ENCODE measurements at regions not wholly inside any gene's neighbourhood (a gene's known extent, or its start where the extent isn't known, plus 50 kb on each side); places are given as distances from the start of the nearest gene placed in this dataset.
"Not testable (repeated sequence)": the region's sequence is repeated elsewhere in the genome, so short reads cannot be mapped to it uniquely, and the experiment has no call there.

GRCh38 chr4:158313566-158313965 lies 103.3 kb downstream of the TMEM144 start:
- DNase-seq (ENCODE audit: low read depth, low spot score): no peak

GRCh38 chr4:158314756-158315487 lies 104.6 kb downstream of the TMEM144 start:
- no peak for DNase-seq (ENCODE audit: low read depth, low spot score)

DNA sequence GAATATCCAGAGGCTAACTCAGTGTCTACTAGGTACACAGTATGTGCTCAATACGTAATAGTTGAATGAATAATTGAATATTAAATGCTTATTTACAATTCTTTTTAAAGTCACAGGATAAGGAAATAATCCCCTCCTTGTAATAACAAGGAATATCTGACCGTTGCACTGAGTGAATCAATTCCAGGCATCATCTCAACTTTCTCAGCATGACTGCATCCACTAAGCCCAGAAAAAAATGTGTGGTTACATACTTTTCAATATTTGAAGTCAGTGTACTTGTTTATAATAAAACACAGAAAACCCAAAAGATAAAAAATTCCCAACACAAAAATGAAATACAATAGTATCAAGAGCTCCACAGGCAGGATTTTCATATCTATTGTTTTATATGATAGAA lies 105.4 kb downstream of the TMEM144 start:
- no peak for DNase-seq (ENCODE audit: low read depth, low spot score)

DNA sequence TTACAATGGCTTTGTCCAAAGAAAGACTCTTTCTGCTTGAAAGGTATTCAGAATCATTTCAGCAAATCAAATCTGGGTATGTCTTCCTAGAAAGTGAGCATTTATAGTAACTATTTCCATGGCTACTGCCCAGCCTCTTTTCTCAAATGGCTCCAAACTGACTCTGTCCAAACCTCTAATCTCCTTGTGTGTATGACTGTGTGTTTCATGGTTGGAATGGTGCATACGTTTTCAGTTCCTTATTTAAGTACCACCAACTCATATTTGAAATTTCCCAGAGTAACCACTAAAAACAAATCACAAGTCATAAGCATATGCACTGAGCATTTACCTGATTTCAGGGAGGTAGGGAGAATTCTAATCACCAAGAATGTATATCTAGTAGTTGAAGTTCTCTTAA lies 106.0 kb downstream of the TMEM144 start:
- DNase-seq (ENCODE audit: low read depth, low spot score): no peak

GRCh38 chr4:158319880-158320279 lies 109.6 kb downstream of the TMEM144 start:
- no peak for DNase-seq (ENCODE audit: low read depth, low spot score)

- no peak for DNase-seq (ENCODE audit: low read depth, low spot score)
These were observed 111.8 kb downstream of the TMEM144 start for GRCh38 chr4:158322109-158322508.

DNA sequence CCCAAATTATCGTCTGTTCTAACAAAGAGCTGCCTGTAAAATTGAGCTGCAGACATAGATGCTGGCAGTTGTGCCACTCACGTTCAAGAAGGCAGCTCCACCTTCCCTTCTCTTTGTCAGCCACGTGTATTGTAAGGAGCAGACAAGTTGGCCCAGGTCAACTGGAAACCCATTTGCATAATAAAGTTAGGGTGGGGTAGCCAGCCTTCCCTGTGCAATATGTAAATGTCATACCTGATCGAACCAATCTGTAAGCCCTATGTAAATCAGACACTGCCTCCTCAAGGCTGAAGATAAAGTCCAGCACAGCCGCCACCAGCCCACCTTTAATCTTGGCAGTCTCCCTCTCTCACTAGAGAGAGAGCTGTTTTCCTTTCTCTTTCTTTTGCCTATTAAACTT lies 117.2 kb downstream of the TMEM144 start:
- peak; percentile 78 for DNase-seq (ENCODE audit: low read depth, low spot score)

DNA sequence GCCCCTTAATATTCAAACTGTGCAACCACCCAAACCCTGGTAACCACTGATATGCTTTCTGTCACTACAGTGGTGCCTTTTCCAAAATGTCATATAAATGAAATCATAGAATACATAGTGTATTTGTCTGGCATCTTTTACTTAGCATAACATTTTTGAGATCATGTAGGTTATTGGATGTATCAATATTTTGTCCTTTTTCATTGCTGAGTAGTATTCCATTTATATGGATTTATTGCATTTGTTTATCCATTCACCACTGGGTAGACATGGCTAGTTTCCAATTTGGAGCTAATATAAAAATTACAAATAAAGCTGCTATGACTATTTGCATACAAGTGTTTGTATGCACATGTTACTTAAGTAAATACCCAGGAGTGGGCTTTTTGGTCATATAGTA lies 121.6 kb downstream of the TMEM144 start:
- no peak for DNase-seq (ENCODE audit: low read depth, low spot score)

- DNase-seq (ENCODE audit: low read depth, low spot score): no peak
These were observed 123.5 kb downstream of the TMEM144 start for GRCh38 chr4:158333820-158334219.

DNA sequence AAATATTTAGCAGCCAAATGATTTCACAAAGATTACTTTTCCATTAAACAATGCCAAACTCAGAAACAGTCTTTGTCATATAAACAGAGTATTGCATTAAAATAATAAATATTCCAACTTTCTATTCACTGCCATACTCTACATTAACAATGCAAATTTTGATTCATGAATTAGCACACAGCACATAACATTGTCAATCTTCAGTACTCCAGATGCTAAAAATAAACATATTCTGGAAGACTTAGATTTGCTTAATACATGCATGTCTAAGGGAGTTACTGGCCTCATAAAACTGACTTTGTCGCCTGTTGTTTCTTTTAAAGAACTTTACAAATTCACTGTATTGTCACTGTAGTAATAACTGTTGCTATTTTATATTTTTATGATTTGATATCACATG lies 131.6 kb downstream of the TMEM144 start:
- DNase-seq (ENCODE audit: low read depth, low spot score): no peak

DNA sequence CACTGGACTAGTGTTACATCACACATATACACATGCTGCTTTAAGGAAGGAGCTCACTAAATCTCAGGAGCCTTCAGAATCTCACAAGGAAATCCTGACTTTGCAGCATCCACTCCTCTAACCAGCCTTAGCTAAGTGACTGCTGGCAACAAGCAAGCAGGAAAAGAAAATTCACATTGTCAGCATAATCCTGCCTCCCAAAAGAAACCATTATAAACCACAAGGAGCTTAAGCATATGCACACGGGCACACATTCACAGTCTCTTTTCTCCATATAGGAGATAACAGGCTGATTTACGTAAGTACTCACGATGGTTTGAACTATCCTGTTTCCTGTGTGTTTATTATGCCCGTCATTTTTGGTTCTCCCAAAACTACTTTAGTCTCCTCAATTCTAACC lies 136.3 kb downstream of the TMEM144 start:
- DNase-seq (ENCODE audit: low read depth, low spot score): no peak

GRCh38 chr4:158347556-158347955 lies 137.3 kb downstream of the TMEM144 start:
- no peak for DNase-seq (ENCODE audit: low read depth, low spot score)

DNA sequence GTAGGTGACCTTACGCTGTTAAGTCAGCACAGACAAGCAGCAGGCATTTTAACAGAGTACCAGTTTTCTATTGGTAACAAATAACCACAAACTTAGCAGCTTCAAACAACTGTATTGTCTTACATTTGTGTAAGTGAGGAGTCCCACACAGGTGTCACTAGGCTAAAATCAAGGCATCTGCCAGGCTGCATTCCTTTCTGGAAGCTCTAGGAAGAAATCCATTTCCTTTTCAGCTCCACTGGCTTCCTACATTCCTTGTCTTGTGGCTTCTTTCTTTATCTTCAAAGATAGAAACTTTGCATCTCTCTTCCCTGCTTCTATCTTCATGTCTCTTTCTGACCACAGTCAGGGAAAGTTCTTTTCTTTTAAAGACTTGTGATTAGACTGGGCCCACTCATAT lies 139.9 kb downstream of the TMEM144 start:
- peak; percentile 35 for DNase-seq (ENCODE audit: low read depth, low spot score)

GRCh38 chr4:158353541-158354304 lies 143.4 kb downstream of the TMEM144 start:
- no peak for DNase-seq (ENCODE audit: low read depth, low spot score)

DNA sequence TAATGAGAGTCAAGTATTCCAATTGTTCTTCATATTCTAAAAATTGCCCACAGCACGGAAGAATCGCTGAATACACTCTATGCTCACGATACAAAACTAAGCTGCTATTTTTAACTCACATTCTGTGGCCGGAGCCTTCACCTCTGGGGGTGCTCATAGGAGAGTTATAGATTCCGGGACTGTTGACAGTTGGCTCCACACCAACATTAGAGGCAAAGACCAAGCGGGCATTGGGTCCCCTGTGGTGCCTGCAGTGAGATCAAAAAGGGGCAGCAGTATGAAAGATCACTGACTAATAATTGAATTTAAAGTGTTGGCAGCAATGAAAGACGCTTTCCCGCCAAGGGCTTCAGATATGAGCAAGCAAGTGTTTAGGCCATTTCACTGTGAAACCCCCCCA lies 146.0 kb downstream of the TMEM144 start:
- no peak for DNase-seq (ENCODE audit: low read depth, low spot score)

- not testable (repeated sequence) for DNase-seq (ENCODE audit: low read depth, low spot score)
These were observed 153.7 kb upstream of the RXFP1 start for GRCh38 chr4:158367932-158368441.

DNA sequence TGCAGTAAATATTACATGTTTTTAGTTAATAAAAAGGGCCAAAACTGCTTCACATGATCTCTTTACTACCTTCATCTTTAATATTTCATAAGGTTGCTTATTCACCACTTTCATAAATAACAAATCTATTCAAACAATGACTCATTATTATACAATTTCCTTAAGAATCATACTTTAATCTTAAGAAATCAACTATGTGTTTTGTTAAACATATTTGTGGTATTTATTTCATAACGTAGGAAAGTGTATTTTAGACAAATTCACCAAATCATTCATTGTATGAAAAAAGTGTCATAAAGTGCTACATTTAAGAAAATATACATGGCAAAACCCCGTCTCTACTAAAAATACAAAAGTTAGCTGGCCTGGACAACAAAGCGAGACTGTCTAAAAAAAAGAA lies 150.5 kb upstream of the RXFP1 start:
- DNase-seq (ENCODE audit: low read depth, low spot score): no peak

DNA sequence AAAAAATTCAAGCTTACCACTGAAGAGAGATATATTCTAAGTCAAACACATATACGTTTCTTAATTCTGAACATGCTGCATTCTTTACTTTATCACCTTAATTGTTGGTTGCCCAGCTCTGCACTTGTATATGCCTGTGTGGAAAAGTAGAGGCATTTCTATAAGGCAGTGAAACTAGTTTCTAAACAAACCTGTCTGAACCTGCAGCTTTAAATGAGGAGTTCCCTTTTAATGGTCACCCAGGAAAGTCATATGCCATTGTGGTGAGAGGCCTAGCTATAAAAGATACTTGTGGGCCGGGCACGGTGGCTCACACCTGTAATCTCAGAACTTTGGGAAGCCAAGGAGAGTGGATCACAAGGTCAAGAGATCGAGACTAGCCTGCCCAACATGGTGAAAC lies 147.4 kb upstream of the RXFP1 start:
- no peak for DNase-seq (ENCODE audit: low read depth, low spot score)

DNA sequence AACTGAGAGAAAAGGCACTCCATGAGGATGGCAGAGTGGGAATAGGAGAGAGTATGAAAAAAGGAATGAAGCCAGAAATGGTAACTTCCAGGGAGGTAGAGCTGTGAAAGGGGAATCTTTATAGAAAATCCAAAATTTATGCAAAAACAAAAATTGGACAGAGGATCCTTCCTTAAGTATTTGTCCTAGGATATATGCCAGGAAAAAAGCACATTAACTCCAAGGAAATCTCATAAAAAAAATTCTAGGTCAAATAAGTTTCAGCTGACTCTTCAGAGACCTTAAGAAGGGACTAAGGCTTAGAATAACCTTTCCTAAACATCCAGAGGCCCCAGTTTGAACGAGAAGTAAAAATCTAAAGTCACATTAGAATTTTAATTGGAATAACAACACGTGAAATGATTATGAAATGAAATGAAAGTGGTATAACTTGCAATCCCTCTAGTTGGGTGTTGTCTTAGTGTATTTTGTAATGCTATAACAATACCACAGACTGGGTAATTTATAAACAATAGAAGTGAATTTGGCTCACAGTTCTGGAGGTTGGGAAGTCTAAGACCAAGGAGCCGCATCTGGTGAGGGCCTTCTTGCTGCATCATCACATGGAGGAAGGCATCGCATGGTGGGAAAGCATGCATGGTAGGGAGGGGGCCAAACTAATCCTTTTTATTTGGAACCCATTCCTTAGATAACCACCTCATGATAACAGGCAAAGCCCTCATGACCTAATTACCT lies 145.4 kb upstream of the RXFP1 start:
- DNase-seq (ENCODE audit: low read depth, low spot score): no peak

GRCh38 chr4:158384414-158384813 lies 137.3 kb upstream of the RXFP1 start:
- DNase-seq (ENCODE audit: low read depth, low spot score): no peak

DNA sequence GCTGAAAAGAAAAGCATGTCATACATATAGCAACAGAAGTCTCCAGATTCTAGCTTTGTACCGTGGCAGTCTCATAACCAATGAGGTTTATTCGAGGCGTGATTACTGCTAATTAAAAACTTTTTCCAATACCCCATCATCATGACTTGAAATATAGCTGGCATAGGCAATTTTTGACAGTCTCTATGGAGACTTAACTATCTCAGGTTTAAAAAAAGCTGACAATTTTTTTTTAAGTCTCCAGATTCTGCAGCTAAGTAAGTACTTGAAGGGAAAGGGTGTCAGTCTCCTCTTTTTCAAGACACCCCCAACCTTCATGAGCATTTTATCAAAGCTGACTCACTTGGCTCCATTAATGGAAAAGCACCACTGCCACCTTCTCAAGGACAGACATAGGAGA lies 126.3 kb upstream of the RXFP1 start:
- DNase-seq (ENCODE audit: low read depth, low spot score): no peak

DNA sequence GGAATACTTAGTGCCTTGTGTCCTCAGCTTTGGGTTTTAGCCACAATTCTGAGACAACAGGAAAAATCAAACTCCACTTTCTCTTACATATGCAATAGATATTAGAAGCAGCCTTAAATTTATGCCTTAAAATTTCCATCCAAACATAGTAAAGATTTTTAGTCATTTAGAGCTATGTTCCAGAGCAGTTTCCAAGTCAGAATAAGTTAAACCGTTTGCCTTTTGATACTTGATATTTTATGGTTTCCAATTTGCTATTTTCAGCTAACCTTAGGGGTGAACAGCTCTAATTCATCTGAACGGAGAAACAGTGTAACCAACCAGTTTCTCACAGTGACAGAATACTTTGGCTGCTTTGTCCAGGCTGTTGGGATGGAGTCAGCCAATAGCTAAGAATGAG lies 125.8 kb upstream of the RXFP1 start:
- no peak for DNase-seq (ENCODE audit: low read depth, low spot score)
